Fibroblast of mammary gland (primary cell): ENCODE measurements at regions not wholly inside any gene's neighbourhood (a gene's known extent, or its start where the extent isn't known, plus 50 kb on each side); places are given as distances from the start of the nearest gene placed in this dataset.

Source experiments
- DNase-seq: peaks from one replicate; pipeline ENCODE4 v3.0.0-alpha.2; 2010; ENCODE audit warnings: low read depth
- H3K4me3 ChIP-seq: 2 replicates; pipeline ENCODE4 v1.5.1; 2011; ENCODE audit warnings: low read depth, mild to moderate bottlenecking, low read length, moderate library complexity; ENCODE audit not compliant: control insufficient read depth
- TF ChIP-seq, protein P1 (sequence below): conservative IDR thresholded peaks from 2 replicates; pipeline ENCODE4 v1.5.1; 2011; ENCODE audit warnings: low read depth, low read length, inconsistent platforms; ENCODE audit not compliant: control insufficient read depth, insufficient read depth

DNA sequence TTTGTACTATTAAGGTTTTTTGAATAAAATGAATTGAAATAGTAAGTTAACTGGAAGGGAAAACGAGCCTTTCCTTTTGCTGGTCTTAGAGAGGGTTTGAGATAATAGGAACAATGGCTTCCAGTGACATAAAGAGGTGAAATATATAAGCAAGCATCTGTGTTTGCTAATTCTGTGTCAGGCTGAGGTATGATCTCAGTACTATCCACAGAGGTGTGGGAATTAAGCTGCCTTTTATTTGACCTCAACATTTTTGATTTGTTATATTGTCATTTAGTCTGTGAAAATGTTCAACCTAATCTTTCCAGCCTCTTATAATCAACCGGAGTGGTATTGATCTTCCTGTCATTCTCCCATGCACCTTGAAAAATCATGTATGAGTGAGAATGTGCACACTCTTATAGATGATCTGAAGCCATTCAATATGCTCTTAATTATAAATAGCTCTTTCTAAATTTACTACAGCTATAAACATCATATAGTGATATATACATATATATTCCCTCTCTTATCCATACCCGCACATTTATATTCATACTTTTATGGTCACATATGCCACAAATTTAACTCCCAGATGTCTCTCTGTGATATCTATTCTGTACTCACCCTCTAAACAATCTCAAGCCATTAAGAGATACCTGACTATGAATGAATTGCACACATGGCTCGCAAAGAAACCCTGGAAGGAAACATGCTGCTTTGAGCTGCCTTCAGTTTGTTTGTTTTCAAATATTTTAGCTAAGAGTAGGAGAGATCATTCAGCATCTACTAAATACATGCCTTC, 754.7 kb upstream of the NRSN1 start:
- H3K4me3 ChIP-seq: no peak overlapping the region
- no peak for DNase-seq
- TF ChIP-seq, protein P1, sequence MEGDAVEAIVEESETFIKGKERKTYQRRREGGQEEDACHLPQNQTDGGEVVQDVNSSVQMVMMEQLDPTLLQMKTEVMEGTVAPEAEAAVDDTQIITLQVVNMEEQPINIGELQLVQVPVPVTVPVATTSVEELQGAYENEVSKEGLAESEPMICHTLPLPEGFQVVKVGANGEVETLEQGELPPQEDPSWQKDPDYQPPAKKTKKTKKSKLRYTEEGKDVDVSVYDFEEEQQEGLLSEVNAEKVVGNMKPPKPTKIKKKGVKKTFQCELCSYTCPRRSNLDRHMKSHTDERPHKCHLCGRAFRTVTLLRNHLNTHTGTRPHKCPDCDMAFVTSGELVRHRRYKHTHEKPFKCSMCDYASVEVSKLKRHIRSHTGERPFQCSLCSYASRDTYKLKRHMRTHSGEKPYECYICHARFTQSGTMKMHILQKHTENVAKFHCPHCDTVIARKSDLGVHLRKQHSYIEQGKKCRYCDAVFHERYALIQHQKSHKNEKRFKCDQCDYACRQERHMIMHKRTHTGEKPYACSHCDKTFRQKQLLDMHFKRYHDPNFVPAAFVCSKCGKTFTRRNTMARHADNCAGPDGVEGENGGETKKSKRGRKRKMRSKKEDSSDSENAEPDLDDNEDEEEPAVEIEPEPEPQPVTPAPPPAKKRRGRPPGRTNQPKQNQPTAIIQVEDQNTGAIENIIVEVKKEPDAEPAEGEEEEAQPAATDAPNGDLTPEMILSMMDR: no peak

DNA sequence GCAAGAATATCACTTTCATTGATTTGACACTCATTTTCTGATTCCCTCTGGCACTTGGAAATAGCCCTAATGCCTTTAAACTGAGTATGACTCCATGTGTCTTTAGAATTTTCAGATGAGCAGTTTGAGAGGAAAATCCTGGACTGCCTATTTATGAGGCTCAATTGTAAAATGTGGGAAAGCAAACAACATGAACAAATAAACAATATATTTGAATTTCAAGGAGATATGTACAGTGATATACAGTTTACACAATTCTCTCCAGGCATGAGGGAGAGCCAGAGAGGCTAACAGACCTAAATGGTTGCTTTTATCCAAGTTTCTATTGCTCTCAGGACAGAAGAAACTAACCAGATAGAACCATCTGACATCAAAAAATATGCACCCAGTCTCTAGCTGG, 748.2 kb upstream of the NRSN1 start:
- TF ChIP-seq, protein P1: no peak
- H3K4me3 ChIP-seq: no peak overlapping the region

DNA sequence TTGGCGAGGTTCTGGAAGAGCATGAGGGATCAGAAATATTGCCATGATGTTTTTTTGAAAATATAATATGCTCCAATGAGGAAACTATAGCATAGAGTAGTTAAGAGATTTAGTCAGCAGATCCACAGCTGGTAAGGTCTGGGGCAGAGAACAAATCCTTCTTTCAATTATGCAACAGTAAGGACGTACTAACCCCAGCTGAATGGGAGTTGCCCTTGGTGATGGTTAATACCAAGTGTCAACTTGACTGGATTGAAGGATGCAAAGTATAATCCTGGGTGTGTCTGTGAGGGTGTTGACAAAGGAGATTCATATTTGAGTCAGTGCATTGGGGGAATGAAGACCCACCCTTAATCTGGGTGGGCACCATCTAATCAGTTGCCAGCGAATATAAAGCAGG, 745.5 kb upstream of the NRSN1 start:
- TF ChIP-seq, protein P1: no peak
- no peak for DNase-seq
- H3K4me3 ChIP-seq: no peak overlapping the region

More for the DNA sequence above, 748.2 kb upstream of the NRSN1 start:
- no peak for DNase-seq

DNA sequence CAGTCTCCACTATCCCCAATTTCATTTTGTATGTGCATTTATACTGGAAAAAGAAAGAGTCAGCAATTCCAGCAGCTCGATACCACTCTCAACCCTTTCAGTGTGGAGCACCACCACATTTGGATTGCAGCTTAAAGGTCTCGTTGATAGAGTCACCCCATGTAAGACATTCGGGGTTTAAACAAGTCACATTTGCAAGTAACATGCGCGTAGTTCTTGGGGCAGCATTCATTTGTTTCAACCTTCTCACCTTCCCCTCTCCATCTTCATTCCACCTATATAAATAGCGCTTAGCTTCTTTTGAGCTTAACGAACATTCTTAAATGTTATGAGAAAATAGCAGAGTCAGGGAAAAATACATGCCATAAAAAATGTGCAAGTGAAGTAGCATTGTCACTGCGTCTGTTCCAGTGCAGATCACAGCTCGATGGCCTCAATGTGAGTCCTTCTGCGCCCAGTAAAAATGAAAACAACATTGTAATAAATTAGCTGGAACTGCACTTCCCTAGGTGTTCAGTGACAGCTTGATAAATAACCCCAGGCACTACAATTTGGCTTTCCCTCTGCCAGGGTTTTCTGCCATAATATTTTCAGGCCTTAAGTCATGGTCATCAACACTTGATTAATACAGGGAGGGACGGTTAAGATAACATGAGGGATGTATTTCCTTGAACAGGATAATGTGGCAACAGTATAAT, 737.8 kb upstream of the NRSN1 start:
- DNase-seq: no peak
- no peak overlapping the region for H3K4me3 ChIP-seq

DNA sequence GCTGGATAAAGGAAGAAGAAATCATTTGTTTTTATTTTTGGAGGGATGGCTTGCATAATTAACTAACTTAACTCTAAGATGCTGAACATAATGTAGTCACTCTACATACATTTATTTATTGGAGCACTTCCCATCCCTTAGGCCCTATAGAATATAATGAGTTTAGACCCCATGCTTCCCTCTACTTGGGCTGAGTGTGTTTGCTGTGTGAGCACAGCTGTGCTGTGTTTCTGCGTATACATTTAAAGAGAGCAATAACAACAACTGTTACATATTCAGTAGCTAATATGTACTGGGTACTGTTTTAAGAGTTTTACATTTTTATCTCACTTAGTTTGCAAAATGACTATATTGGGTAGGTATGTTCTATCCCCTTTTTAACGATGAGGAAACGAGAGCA, 736.6 kb upstream of the NRSN1 start:
- no peak overlapping the region for H3K4me3 ChIP-seq
- no peak for DNase-seq
- TF ChIP-seq, protein P1: no peak

More for the DNA sequence above, 737.8 kb upstream of the NRSN1 start:
- TF ChIP-seq, protein P1: no peak

DNA sequence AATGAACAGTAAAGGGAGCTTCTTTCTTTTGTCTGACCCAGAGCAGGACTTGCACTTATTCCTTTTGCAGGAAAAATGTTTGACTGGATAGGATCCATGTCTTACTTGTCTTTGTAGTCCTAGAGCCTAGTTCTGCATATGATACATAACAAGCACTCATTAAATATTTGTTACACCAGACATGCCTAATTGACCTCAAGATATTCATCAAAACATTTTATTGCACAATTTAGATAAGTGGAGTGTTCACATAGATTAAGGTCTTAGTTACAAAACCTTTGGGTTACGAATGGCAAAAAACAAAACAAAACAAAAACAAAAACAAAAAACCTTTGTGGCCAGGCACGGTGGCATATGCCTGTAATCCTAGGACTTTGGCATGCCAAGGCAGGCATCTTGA, 735.8 kb upstream of the NRSN1 start:
- TF ChIP-seq, protein P1: no peak
- no peak overlapping the region for H3K4me3 ChIP-seq
- no peak for DNase-seq
